ENCODE measurements at regions not wholly inside any gene's neighbourhood (a gene's known extent, or its start where the extent isn't known, plus 50 kb on each side); places are given as distances from the start of the nearest gene placed in this dataset.

- H3K27me3 ChIP-seq, result no peaks in the 10 kb centered on the region
- no peaks in the 10 kb centered on the region for H3K36me3 ChIP-seq
- no peak overlapping the region for H3K4me3 ChIP-seq
- intact Hi-C loops (cut with DNase I; ENCODE audit: low total_unique reads), result no loop called here
- no peaks in the 10 kb centered on the region for H3K4me1 ChIP-seq
- 73 to 86% (median 84%) methylated on average over 4 of the region's 4 CpGs for WGBS, 5 donors
- no peak overlapping the region for H3K27ac ChIP-seq
- no peak for DNase-seq
- no peak for TF ChIP-seq EP300 (IDR thresholded peaks at IDR 0.05)
- no peak for TF ChIP-seq POLR2AphosphoS5 (IDR thresholded peaks at IDR 0.05)
- TF ChIP-seq, protein P1, sequence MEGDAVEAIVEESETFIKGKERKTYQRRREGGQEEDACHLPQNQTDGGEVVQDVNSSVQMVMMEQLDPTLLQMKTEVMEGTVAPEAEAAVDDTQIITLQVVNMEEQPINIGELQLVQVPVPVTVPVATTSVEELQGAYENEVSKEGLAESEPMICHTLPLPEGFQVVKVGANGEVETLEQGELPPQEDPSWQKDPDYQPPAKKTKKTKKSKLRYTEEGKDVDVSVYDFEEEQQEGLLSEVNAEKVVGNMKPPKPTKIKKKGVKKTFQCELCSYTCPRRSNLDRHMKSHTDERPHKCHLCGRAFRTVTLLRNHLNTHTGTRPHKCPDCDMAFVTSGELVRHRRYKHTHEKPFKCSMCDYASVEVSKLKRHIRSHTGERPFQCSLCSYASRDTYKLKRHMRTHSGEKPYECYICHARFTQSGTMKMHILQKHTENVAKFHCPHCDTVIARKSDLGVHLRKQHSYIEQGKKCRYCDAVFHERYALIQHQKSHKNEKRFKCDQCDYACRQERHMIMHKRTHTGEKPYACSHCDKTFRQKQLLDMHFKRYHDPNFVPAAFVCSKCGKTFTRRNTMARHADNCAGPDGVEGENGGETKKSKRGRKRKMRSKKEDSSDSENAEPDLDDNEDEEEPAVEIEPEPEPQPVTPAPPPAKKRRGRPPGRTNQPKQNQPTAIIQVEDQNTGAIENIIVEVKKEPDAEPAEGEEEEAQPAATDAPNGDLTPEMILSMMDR (IDR thresholded peaks at IDR 0.05), result no peak
- TF ChIP-seq POLR2A (IDR thresholded peaks at IDR 0.05), result no peak
- no peaks in the 10 kb centered on the region for H3K9me3 ChIP-seq
Measured at GRCh38 chr6:50198245-50198644, 148.5 kb upstream of the DEFB112 start.

GRCh38 chr6:50202766-50203165 is 153.0 kb upstream of the DEFB112 start:
- intact Hi-C loops (cut with DNase I; ENCODE audit: low total_unique reads), result no loop called here

GRCh38 chr6:50211582-50211981 is 161.9 kb upstream of the DEFB112 start:
- DNase-seq, result no peak

More at GRCh38 chr6:50202766-50203165, 153.0 kb upstream of the DEFB112 start:
- H3K4me1 ChIP-seq, result no peaks in the 10 kb centered on the region
- no peaks in the 10 kb centered on the region for H3K36me3 ChIP-seq
- H3K4me3 ChIP-seq, result no peak overlapping the region
- no peak overlapping the region for H3K27ac ChIP-seq
- H3K27me3 ChIP-seq, result no peaks in the 10 kb centered on the region
- H3K9me3 ChIP-seq, result no peaks in the 10 kb centered on the region
- TF ChIP-seq, protein P1 (IDR thresholded peaks at IDR 0.05), result no peak
- no peak for TF ChIP-seq POLR2AphosphoS5 (IDR thresholded peaks at IDR 0.05)
- TF ChIP-seq EP300 (IDR thresholded peaks at IDR 0.05), result no peak
- no peak for TF ChIP-seq POLR2A (IDR thresholded peaks at IDR 0.05)
- no peak for DNase-seq

GRCh38 chr6:50213146-50213545 is 163.4 kb upstream of the DEFB112 start:
- no peak for DNase-seq
- peaks cover 0 to 10% (median 0%) of the 10 kb centered on the region in 4 donors for H3K9me3 ChIP-seq
- H3K27me3 ChIP-seq, result no peaks in the 10 kb centered on the region
- H3K27ac ChIP-seq, result no peak overlapping the region
- H3K4me3 ChIP-seq, result no peak overlapping the region
- intact Hi-C loops (cut with DNase I; ENCODE audit: low total_unique reads), result no loop called here
- 9 to 13% (median 12%) methylated on average over 1 of the region's 1 CpG for WGBS, 5 donors
- H3K4me1 ChIP-seq, result no peaks in the 10 kb centered on the region
- TF ChIP-seq POLR2A (IDR thresholded peaks at IDR 0.05) (no peak), POLR2AphosphoS5 (IDR thresholded peaks at IDR 0.05) (no peak), EP300 (IDR thresholded peaks at IDR 0.05) (no peak)
- TF ChIP-seq, protein P1 (IDR thresholded peaks at IDR 0.05), result no peak
- H3K36me3 ChIP-seq, result no peaks in the 10 kb centered on the region

More at GRCh38 chr6:50211582-50211981, 161.9 kb upstream of the DEFB112 start:
- WGBS, 5 donors, result 90 to 96% (median 92%) methylated on average over 1 of the region's 1 CpG
- H3K9me3 ChIP-seq, result peaks cover 0 to 10% (median 0%) of the 10 kb centered on the region in 4 donors
- no peak overlapping the region for H3K4me3 ChIP-seq
- TF ChIP-seq POLR2A (IDR thresholded peaks at IDR 0.05), result no peak
- TF ChIP-seq POLR2AphosphoS5 (IDR thresholded peaks at IDR 0.05), result no peak
- H3K4me1 ChIP-seq, result no peaks in the 10 kb centered on the region
- intact Hi-C loops (cut with DNase I; ENCODE audit: low total_unique reads), result no loop called here
- H3K36me3 ChIP-seq, result no peaks in the 10 kb centered on the region
- no peak overlapping the region for H3K27ac ChIP-seq
- H3K27me3 ChIP-seq, result no peaks in the 10 kb centered on the region

- no peak overlapping the region for H3K4me3 ChIP-seq
- TF ChIP-seq EP300 (IDR thresholded peaks at IDR 0.05) (no peak), POLR2AphosphoS5 (IDR thresholded peaks at IDR 0.05) (no peak), POLR2A (IDR thresholded peaks at IDR 0.05) (no peak)
- no peaks in the 10 kb centered on the region for H3K4me1 ChIP-seq
- WGBS, 5 donors, result 45 to 69% (median 63%) methylated on average over 2 of the region's 2 CpGs
- H3K27me3 ChIP-seq, result no peaks in the 10 kb centered on the region
- no peaks in the 10 kb centered on the region for H3K9me3 ChIP-seq
- no peak for DNase-seq
- no peak overlapping the region for H3K27ac ChIP-seq
- intact Hi-C loops (cut with DNase I; ENCODE audit: low total_unique reads), result no loop called here
- no peaks in the 10 kb centered on the region for H3K36me3 ChIP-seq
Measured at GRCh38 chr6:50214937-50215336, 165.2 kb upstream of the DEFB112 start.

All from stomach (tissue), 8 donors.